ENCODE measurements at regions not wholly inside any gene's neighbourhood (a gene's known extent, or its start where the extent isn't known, plus 50 kb on each side); places are given as distances from the start of the nearest gene placed in this dataset.

- TF ChIP-seq REST (IDR thresholded peaks at IDR 0.05; ENCODE audit: low read depth) (no peak), EGR1 (IDR thresholded peaks at IDR 0.05; ENCODE audit: low read depth) (no peak), SIN3A (IDR thresholded peaks at IDR 0.05; ENCODE audit: low read depth) (no peak), ZFX (IDR thresholded peaks at IDR 0.05) (no peak), ZNF274 (IDR thresholded peaks at IDR 0.05; ENCODE audit: low read depth, low read length) (no peak), ATF3 (IDR thresholded peaks at IDR 0.05) (no peak), POLR2AphosphoS5 (IDR thresholded peaks at IDR 0.05; ENCODE audit: low read depth, low read length) (no peak), SRF (IDR thresholded peaks at IDR 0.05; ENCODE audit: low read depth) (no peak), RAD21 (IDR thresholded peaks at IDR 0.05; ENCODE audit: low read depth) (no peak)
Observed at GRCh38 chr6:80478030-80478429, 371.6 kb downstream of the BCKDHB start (continued).

- intact Hi-C loops (cut with micrococcal nuclease) = no loop called here
- H4K20me1 ChIP-seq (ENCODE audit: insufficient read depth) = no peaks in the 10 kb centered on the region
- no peaks in the 10 kb centered on the region for H3K79me2 ChIP-seq (ENCODE audit: insufficient read depth, low read length)
- POLR2A ChIA-PET = no interaction called here
- CTCF ChIA-PET = no interaction called here
- H3K27me3 ChIP-seq (ENCODE audit: insufficient read depth, low read length) = no peaks in the 10 kb centered on the region
- RAD21 ChIA-PET (ENCODE audit: low non-redundant PET in 1 of 2, low total read pairs in 2 of 2, uncharacterized antibody in 2 of 2, unreplicated experiment in 2 of 2) = no interaction called here
- no peaks in the 10 kb centered on the region for H3K36me3 ChIP-seq (ENCODE audit: control insufficient read depth in 1 of 2, insufficient read depth in 2 of 2, low read length in 2 of 2)
- no peaks in the 10 kb centered on the region for H3K4me1 ChIP-seq (ENCODE audit: control insufficient read depth in 1 of 2, insufficient read depth in 2 of 2, low read length in 2 of 2)
- no peak overlapping the region for H3K27ac ChIP-seq (ENCODE audit: low read depth, low read length)
- H3K9me2 ChIP-seq (ENCODE audit: insufficient read depth) = no peaks in the 10 kb centered on the region
- H3K9me3 ChIP-seq (ENCODE audit: control insufficient read depth in 1 of 2, insufficient read depth in 1 of 2, low read depth in 1 of 2, low read length in 2 of 2) = no peaks in the 10 kb centered on the region
- DNase-seq (ENCODE audit: low read depth, low spot score) = no peak
- no peak overlapping the region for H3K9ac ChIP-seq (ENCODE audit: low read length)
- no peak overlapping the region for H3K4me3 ChIP-seq (replicated peaks in 1 of 2; ENCODE audit: low read depth in 1 of 2, low read length in 2 of 2)
- no peak overlapping the region for H3K4me2 ChIP-seq (ENCODE audit: low read length)
- no TSS peak for BruUV-seq (replicated peaks)
- ATAC-seq = no peak
- H2AFZ ChIP-seq (ENCODE audit: low read depth, low read length, poor library complexity, severe bottlenecking) = no peak overlapping the region
- TF ChIP-seq CEBPB (IDR thresholded peaks at IDR 0.05; ENCODE audit: low read depth) (no peak), SIN3A (IDR thresholded peaks at IDR 0.05; ENCODE audit: low read depth) (no peak), ZFX (IDR thresholded peaks at IDR 0.05) (no peak), EZH2phosphoT487 (IDR thresholded peaks at IDR 0.05; ENCODE audit: borderline replicate concordance) (no peak), FOSL1 (IDR thresholded peaks at IDR 0.05; ENCODE audit: low read depth) (no peak), CBX3 (IDR thresholded peaks at IDR 0.05; ENCODE audit: low read depth) (no peak), REST (IDR thresholded peaks at IDR 0.05; ENCODE audit: low read depth) (no peak), JUND (IDR thresholded peaks at IDR 0.05) (no peak), ATF3 (IDR thresholded peaks at IDR 0.05) (no peak), SP1 (IDR thresholded peaks at IDR 0.05; ENCODE audit: low read depth) (no peak), ELF1 (IDR thresholded peaks at IDR 0.05; ENCODE audit: borderline replicate concordance, low read depth) (no peak), ZBTB33 (IDR thresholded peaks at IDR 0.05; ENCODE audit: extremely low read depth, insufficient replicate concordance, low read length) (no peak), ZNF274 (IDR thresholded peaks at IDR 0.05; ENCODE audit: low read depth, low read length) (no peak)
Observed at GRCh38 chr6:80477591-80477990, 371.1 kb downstream of the BCKDHB start.
